ENCODE measurements at regions not wholly inside any gene's neighbourhood (a gene's known extent, or its start where the extent isn't known, plus 50 kb on each side); places are given as distances from the start of the nearest gene placed in this dataset.

DNA sequence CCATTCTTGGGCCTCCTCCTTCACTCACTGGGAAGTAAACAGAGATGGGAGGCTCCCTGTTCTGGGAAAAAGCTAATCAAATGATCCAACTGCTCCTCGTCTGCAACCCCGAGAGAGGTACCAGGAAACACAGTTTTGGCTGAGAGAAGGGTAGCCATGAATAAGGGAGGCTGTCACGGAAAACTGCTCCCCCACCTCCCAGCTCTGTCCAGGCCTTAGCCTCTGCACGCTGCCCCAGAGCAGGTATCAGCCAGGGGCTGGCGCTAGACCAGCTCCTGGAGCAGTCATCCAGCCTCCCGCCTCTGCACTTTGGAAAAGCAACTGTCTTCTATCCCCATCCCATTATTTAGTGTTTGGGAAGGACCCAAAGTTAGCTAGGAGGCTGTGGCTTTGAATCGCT is 266.1 kb downstream of the NDUFS4 start:
- no peak for DNase-seq

DNA sequence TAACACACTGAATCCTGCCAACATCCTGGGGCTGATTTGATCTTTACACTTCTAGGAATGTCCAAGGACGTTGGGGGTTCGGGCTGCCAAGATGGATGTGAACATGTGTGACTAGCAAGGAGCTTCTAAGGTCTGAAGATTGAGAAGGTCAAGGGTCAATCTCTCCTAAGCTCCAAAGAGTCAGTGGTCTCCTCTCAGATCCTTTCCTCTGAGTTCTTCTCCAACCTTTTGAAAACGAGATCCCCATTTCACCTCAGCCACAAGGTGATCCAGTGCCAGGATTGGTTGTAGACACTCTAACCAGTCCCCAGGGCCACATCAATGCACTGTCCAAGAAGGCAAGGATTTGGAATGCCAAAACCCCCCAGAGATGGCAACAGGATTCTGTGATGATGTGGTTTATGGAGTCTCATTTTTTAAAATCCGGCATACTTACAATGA is 266.8 kb downstream of the NDUFS4 start:
- DNase-seq: no peak

DNA sequence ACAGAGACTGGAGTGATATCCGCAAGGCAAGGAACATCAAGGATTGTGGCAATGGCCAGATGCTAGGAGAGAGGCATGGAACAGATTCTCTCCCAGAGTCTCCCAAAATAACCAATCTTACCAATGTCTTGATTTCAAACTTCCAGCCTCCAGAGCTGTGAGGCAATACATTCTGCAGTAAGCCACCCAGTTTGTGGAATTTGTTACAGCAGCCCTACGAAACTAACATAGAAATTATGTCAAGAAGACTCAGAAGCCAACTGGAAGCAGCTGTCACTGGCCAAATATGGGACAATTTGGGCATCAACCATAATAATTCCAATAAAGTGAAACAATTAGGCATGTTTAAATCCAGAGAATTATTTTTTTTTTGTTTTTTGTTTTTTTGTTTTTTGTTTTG is 271.1 kb downstream of the NDUFS4 start:
- no peak for DNase-seq

Measured in NCI-H2107 (cell line).